IPS DF 6.9 (cell line): ENCODE measurements at regions not wholly inside any gene's neighbourhood (a gene's known extent, or its start where the extent isn't known, plus 50 kb on each side); places are given as distances from the start of the nearest gene placed in this dataset.

ENCODE experiments used
- DNase-seq: peaks from one replicate; pipeline ENCODE4 v3.0.0-alpha.2; 2013; ENCODE audit warnings: low read depth, low spot score
- H3K27ac ChIP-seq: one replicate; pipeline ENCODE4 v1.5.1; 2013; ENCODE audit warnings: low read length, control low read depth
- H3K27me3 ChIP-seq: 2 replicates; pipeline ENCODE4 v1.6.1; 2013; ENCODE audit warnings: mild to moderate bottlenecking, low read length; ENCODE audit not compliant: control insufficient read depth, insufficient read depth
- H3K36me3 ChIP-seq: 2 replicates; pipeline ENCODE4 v1.6.1; 2013; ENCODE audit warnings: low read length; ENCODE audit not compliant: control insufficient read depth, insufficient read depth
- H3K4me1 ChIP-seq: 2 replicates; pipeline ENCODE4 v1.6.1; 2013; ENCODE audit warnings: low read length; ENCODE audit not compliant: control insufficient read depth, insufficient read depth
- H3K4me3 ChIP-seq: 2 replicates; pipeline ENCODE4 v1.5.1; 2013; ENCODE audit warnings: mild to moderate bottlenecking, low read length
- H3K9me3 ChIP-seq: 2 replicates; pipeline ENCODE4 v1.6.1; 2013; ENCODE audit warnings: low read length, inconsistent platforms; ENCODE audit not compliant: control insufficient read depth, insufficient read depth
- WGBS: extraction: QIAGEN DNeasy Blood & Tissue Kit; methylation state at CpG from one replicate; pipeline ENCODE4 v1.1.7; 2013; ENCODE audit warnings: mixed read lengths, missing lambda C conversion rate; ENCODE audit not compliant: insufficient read length, insufficient coverage; 5-methylcytosine and 5-hydroxymethylcytosine counted together

GRCh38 chr2:19488009-19488691 is 129.7 kb upstream of the OSR1 start:
- H3K4me3 ChIP-seq: no peak overlapping the region
- H3K27me3 ChIP-seq: no peaks in the 10 kb centered on the region
- DNase-seq: no peak
- no peaks in the 10 kb centered on the region for H3K4me1 ChIP-seq
- H3K9me3 ChIP-seq: no peaks in the 10 kb centered on the region
- no peak overlapping the region for H3K27ac ChIP-seq
- WGBS: no CpG with 5 or more reads among the region's 4 CpGs
- H3K36me3 ChIP-seq: no peaks in the 10 kb centered on the region

DNA sequence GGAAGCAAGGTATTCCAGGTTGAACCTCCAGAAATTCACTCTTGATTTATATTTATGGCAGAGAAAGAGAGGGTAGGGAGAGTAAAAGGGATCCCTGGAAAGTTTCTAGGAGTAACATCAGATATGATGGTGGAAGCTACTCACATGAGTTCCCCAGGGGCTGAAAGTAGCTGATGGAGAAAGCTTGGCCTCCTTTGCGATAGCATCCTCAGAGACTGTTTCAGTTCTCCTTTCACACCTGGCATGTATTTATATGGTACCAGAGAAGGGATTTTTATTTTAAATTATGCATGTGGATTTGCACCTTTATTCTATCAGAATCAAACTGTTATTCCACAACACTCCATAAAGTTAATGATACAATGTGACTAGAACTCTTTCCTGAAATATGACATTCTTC is 126.3 kb upstream of the OSR1 start:
- no peaks in the 10 kb centered on the region for H3K27me3 ChIP-seq
- no peaks in the 10 kb centered on the region for H3K4me1 ChIP-seq
- no peak for DNase-seq
- no peaks in the 10 kb centered on the region for H3K9me3 ChIP-seq
- no peaks in the 10 kb centered on the region for H3K36me3 ChIP-seq
- no CpG with 5 or more reads among the region's 1 CpG for WGBS
- no peak overlapping the region for H3K27ac ChIP-seq
- H3K4me3 ChIP-seq: no peak overlapping the region

DNA sequence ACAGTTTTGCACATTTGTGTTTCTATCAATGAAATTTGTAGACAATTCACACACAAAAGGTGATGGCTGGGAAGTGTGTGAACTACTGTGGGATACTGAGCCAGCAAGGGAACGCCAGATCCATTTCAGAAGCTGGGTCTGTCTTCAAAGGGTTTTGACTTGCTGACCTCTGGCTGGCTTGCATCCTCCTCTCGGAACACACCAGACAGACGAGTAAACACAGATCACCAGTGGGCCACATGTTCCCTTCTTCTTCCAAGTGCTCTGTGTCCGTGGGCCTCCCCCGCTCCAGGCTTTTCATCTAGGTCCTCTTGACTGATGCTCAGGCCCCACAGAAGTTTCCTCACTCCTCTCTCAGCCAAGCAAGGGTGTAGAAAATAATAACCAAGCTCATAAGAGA is 122.2 kb upstream of the OSR1 start:
- DNase-seq: no peak
- Histone ChIP-seq H3K4me3 (no peak overlapping the region), H3K27ac (no peak overlapping the region), H3K27me3 (no peaks in the 10 kb centered on the region), H3K36me3 (no peaks in the 10 kb centered on the region), H3K4me1 (no peaks in the 10 kb centered on the region), H3K9me3 (no peaks in the 10 kb centered on the region)
- WGBS: no CpG with 5 or more reads among the region's 5 CpGs

GRCh38 chr2:19479666-19480065 is 121.2 kb upstream of the OSR1 start:
- H3K27me3 ChIP-seq: no peaks in the 10 kb centered on the region
- H3K36me3 ChIP-seq: no peaks in the 10 kb centered on the region
- WGBS: no CpG with 5 or more reads among the region's 1 CpG
- no peak overlapping the region for H3K4me3 ChIP-seq
- no peak overlapping the region for H3K27ac ChIP-seq
- no peaks in the 10 kb centered on the region for H3K4me1 ChIP-seq
- no peaks in the 10 kb centered on the region for H3K9me3 ChIP-seq
- no peak for DNase-seq

GRCh38 chr2:19478409-19478808 is 120.0 kb upstream of the OSR1 start:
- Histone ChIP-seq H3K9me3 (no peaks in the 10 kb centered on the region), H3K36me3 (no peaks in the 10 kb centered on the region), H3K27me3 (no peaks in the 10 kb centered on the region), H3K4me1 (no peaks in the 10 kb centered on the region), H3K4me3 (no peak overlapping the region), H3K27ac (no peak overlapping the region)
- WGBS: no CpG with 5 or more reads among the region's 1 CpG
- no peak for DNase-seq

DNA sequence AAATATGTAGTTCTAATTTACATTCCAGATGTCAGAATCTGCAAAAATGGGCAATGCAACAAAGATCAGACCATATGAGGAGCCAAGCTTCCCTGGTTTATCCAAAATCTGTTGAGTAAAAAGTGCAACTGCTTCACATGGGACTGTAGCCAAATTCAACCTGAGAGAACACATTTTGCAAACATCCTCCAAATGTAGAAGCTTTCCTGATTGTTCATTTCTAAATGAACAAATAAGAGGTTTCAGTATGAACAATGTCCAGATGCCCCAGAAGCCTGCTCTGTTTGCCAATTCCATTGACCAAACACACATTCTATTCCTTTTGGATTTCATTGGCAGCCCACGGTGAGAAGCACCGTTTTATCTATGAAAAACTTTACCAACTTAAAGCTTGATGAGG is 117.9 kb upstream of the OSR1 start:
- H3K27ac ChIP-seq: no peak overlapping the region
- H3K4me1 ChIP-seq: no peaks in the 10 kb centered on the region
- no peaks in the 10 kb centered on the region for H3K27me3 ChIP-seq
- no peaks in the 10 kb centered on the region for H3K36me3 ChIP-seq
- no peak for DNase-seq
- no CpG with 5 or more reads among the region's 2 CpGs for WGBS
- H3K4me3 ChIP-seq: no peak overlapping the region
- H3K9me3 ChIP-seq: no peaks in the 10 kb centered on the region

DNA sequence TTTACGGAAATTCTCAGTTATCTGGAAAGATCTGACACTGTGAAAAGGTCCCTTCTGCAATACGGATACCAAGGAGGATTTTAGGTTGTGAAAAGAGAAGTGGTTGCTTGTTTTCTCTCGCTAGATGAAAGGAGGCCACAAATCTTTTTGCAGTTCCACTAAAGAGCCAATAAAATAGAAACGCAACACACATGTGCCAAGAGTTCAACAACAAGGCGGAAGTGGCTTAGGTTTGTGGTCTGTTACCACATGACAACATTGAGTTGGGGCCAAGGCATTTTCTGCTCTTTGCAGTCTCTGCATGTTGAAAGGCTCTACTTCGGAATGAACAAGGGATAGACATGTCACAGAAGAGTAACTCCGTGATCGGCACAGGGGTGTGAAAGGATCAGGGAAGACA is 115.7 kb upstream of the OSR1 start:
- Histone ChIP-seq H3K9me3 (no peaks in the 10 kb centered on the region), H3K36me3 (no peaks in the 10 kb centered on the region), H3K27ac (no peak overlapping the region), H3K4me1 (no peaks in the 10 kb centered on the region), H3K27me3 (no peaks in the 10 kb centered on the region), H3K4me3 (no peak overlapping the region)
- no peak for DNase-seq
- no CpG with 5 or more reads among the region's 8 CpGs for WGBS

GRCh38 chr2:19473350-19473749 is 114.9 kb upstream of the OSR1 start:
- H3K27ac ChIP-seq: no peak overlapping the region
- H3K27me3 ChIP-seq: no peaks in the 10 kb centered on the region
- no peaks in the 10 kb centered on the region for H3K36me3 ChIP-seq
- no CpG with 5 or more reads among the region's 6 CpGs for WGBS
- H3K4me1 ChIP-seq: no peaks in the 10 kb centered on the region
- no peak for DNase-seq
- H3K9me3 ChIP-seq: no peaks in the 10 kb centered on the region
- no peak overlapping the region for H3K4me3 ChIP-seq

- no CpG with 5 or more reads among the region's 4 CpGs for WGBS
- Histone ChIP-seq H3K36me3 (no peaks in the 10 kb centered on the region), H3K4me1 (no peaks in the 10 kb centered on the region), H3K27me3 (no peaks in the 10 kb centered on the region), H3K9me3 (no peaks in the 10 kb centered on the region), H3K4me3 (no peak overlapping the region), H3K27ac (no peak overlapping the region)
- no peak for DNase-seq
These were observed 114.1 kb upstream of the OSR1 start for GRCh38 chr2:19472391-19472978.

GRCh38 chr2:19471491-19471890 is 113.1 kb upstream of the OSR1 start:
- WGBS: no CpG with 5 or more reads among the region's 4 CpGs
- no peaks in the 10 kb centered on the region for H3K36me3 ChIP-seq
- no peaks in the 10 kb centered on the region for H3K9me3 ChIP-seq
- H3K27me3 ChIP-seq: no peaks in the 10 kb centered on the region
- no peak for DNase-seq
- H3K27ac ChIP-seq: no peak overlapping the region
- no peak overlapping the region for H3K4me3 ChIP-seq
- no peaks in the 10 kb centered on the region for H3K4me1 ChIP-seq

DNA sequence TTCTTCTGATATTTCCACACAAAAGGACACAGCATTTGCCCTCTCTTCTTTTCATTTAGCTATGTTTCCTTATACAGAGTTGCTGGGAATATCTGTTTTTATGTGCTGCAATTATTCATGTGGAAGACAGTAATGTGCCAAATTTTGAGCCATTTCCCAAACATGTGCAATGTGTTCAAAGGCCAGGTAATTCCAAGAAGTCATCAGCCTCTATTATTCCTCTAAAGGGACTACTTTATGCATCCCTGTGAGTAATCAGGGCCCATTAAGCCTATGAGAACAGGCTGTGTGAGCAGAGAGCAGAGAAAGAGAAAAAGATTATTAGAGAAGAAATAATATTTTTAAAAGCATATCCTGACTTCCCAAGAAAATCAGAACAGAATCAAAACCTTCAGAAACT is 107.6 kb upstream of the OSR1 start:
- Histone ChIP-seq H3K27ac (no peak overlapping the region), H3K4me3 (no peak overlapping the region)

More for the DNA sequence above, 107.6 kb upstream of the OSR1 start:
- Histone ChIP-seq H3K4me1 (peaks cover 3% of the 10 kb centered on the region; the same call in 1 of the 2 replicates), H3K9me3 (no peaks in the 10 kb centered on the region), H3K27me3 (no peaks in the 10 kb centered on the region), H3K36me3 (no peaks in the 10 kb centered on the region)
- DNase-seq: no peak
